22Rv1 (cell line): ENCODE measurements at regions not wholly inside any gene's neighbourhood (a gene's known extent, or its start where the extent isn't known, plus 50 kb on each side); places are given as distances from the start of the nearest gene placed in this dataset.

Source experiments
- CTCF ChIP-seq: fragments of 450-650 bp; IDR thresholded peaks from 2 replicates; pipeline ENCODE4 v1.5.1; 2017; ENCODE audit warnings: mild to moderate bottlenecking
- ZFX ChIP-seq: fragments of 450-650 bp; IDR thresholded peaks from 2 replicates; pipeline ENCODE4 v1.6.1; 2017; ENCODE audit warnings: antibody characterized with exemption, borderline replicate concordance

- TF ChIP-seq CTCF: no peak
- TF ChIP-seq ZFX: no peak
Measured at GRCh38 chr3:78086150-78086549, 1046.3 kb downstream of the ROBO2 start.
